ENCODE measurements at regions not wholly inside any gene's neighbourhood (a gene's known extent, or its start where the extent isn't known, plus 50 kb on each side); places are given as distances from the start of the nearest gene placed in this dataset.

GRCh38 chr2:39954346-39954745 lies 175.3 kb upstream of the THUMPD2 start:
- TF ChIP-seq CTCF (IDR thresholded peaks at IDR 0.05; ENCODE audit: low read depth, low read length) (no peak), POLR2A (IDR thresholded peaks at IDR 0.05; ENCODE audit: extremely low read depth, insufficient read length) (no peak), MAX (IDR thresholded peaks at IDR 0.05; ENCODE audit: low read depth, low read length) (no peak), MYC (IDR thresholded peaks at IDR 0.05; ENCODE audit: low read depth, low read length) (no peak)

All from NB4 (cell line).